ENCODE measurements at regions not wholly inside any gene's neighbourhood (a gene's known extent, or its start where the extent isn't known, plus 50 kb on each side); places are given as distances from the start of the nearest gene placed in this dataset.
"Not testable (repeated sequence)": the region's sequence is repeated elsewhere in the genome, so short reads cannot be mapped to it uniquely, and the experiment has no call there.

GRCh38 chr2:146561996-146562395, 1282.8 kb upstream of the ACVR2A start:
- TF ChIP-seq, protein P1, sequence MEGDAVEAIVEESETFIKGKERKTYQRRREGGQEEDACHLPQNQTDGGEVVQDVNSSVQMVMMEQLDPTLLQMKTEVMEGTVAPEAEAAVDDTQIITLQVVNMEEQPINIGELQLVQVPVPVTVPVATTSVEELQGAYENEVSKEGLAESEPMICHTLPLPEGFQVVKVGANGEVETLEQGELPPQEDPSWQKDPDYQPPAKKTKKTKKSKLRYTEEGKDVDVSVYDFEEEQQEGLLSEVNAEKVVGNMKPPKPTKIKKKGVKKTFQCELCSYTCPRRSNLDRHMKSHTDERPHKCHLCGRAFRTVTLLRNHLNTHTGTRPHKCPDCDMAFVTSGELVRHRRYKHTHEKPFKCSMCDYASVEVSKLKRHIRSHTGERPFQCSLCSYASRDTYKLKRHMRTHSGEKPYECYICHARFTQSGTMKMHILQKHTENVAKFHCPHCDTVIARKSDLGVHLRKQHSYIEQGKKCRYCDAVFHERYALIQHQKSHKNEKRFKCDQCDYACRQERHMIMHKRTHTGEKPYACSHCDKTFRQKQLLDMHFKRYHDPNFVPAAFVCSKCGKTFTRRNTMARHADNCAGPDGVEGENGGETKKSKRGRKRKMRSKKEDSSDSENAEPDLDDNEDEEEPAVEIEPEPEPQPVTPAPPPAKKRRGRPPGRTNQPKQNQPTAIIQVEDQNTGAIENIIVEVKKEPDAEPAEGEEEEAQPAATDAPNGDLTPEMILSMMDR (conservative IDR thresholded peaks at IDR 0.05; ENCODE audit: low read length), result no peak

GRCh38 chr2:146547236-146547635, 1297.6 kb upstream of the ACVR2A start:
- no peak for DNase-seq (ENCODE audit: low read depth)
- H3K4me3 ChIP-seq (ENCODE audit: low read length), result no peak overlapping the region
- TF ChIP-seq, protein P1 (conservative IDR thresholded peaks at IDR 0.05; ENCODE audit: low read length), result no peak

More at GRCh38 chr2:146561996-146562395, 1282.8 kb upstream of the ACVR2A start:
- DNase-seq (ENCODE audit: low read depth), result no peak
- no peak overlapping the region for H3K4me3 ChIP-seq (ENCODE audit: low read length)

DNA sequence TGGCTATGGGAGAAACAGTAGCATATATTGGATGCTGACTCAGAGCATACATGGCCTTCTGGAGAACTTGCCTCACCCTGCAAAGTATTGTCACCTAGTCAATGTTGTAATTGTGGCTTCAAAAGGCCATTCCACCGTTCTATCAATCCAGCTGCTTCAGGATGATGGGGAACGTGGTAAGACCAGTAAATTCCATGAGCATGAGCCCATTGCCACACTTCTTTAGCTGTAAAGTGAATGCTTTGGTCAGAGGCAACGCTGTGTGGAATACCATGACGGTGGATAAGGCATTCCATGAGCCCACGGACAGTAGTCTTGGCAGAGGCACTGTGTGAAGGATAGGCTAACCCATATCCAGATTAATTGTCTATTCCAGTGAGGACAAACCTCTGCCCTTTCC, 1300.1 kb upstream of the ACVR2A start:
- no peak for DNase-seq (ENCODE audit: low read depth)
- no peak overlapping the region for H3K4me3 ChIP-seq (ENCODE audit: low read length)
- TF ChIP-seq, protein P1 (conservative IDR thresholded peaks at IDR 0.05; ENCODE audit: low read length), result no peak

DNA sequence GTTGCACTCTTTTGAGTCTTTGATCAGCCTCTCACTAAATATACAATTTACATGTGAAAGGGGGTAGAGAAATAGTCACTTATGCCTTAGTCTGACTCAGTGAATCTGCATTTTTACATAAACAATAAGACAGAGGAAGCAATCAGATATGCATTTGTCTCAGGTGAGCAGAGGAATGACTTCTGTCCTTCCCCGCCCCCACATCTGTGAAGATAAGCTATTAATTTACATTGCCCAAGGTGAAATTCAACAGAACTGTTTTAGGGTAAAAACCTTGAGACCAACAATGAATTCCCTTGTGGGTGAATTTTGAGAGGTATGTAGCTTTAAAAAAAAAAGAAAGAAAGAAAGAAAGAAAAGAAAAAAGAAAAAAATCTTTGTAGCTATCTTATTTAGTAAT, 1302.9 kb upstream of the ACVR2A start:
- DNase-seq (ENCODE audit: low read depth), result no peak
- no peak overlapping the region for H3K4me3 ChIP-seq (ENCODE audit: low read length)
- TF ChIP-seq, protein P1 (conservative IDR thresholded peaks at IDR 0.05; ENCODE audit: low read length), result no peak

DNA sequence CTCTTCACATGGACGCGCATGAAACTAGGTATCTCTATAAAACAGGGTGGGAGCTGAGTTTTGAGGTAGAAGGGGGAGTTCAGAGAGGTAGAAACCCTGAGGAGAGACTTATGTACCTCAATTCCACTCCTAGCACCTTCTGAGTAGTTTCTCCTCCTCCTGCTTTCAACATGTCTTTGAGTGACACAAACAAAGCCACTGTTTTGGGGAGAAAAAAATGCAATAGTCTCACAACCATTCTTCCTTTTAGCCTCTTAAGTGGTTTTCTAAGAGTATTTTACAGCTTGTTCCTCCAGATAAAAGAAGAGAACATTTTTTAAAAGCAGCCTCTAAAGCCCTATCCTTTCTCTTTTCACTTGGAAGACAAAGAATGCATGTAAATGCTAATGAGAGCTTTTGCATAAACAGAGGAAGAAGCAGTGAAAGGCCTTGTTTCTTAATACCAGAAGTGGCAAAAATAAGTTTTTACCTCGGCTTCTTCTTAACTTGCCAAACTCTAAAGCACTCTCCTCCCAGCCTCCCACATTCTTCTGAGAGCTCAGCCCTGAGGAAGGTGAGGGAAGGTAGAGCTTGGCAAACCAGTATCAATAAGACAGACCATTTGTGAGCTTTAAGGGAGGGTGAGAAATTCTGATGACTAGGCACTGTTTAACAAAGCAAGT, 1304.4 kb upstream of the ACVR2A start:
- no peak overlapping the region for H3K4me3 ChIP-seq (ENCODE audit: low read length)
- TF ChIP-seq, protein P1 (conservative IDR thresholded peaks at IDR 0.05; ENCODE audit: low read length), result no peak
- no peak for DNase-seq (ENCODE audit: low read depth)

- H3K4me3 ChIP-seq (ENCODE audit: low read length); DNase-seq (ENCODE audit: low read depth): not testable (repeated sequence)
These were observed 1305.1 kb upstream of the ACVR2A start for GRCh38 chr2:146539739-146540138.

GRCh38 chr2:146537477-146537876, 1307.4 kb upstream of the ACVR2A start:
- no peak for DNase-seq (ENCODE audit: low read depth)
- TF ChIP-seq, protein P1 (conservative IDR thresholded peaks at IDR 0.05; ENCODE audit: low read length), result no peak
- H3K4me3 ChIP-seq (ENCODE audit: low read length), result no peak overlapping the region
